ENCODE measurements at regions not wholly inside any gene's neighbourhood (a gene's known extent, or its start where the extent isn't known, plus 50 kb on each side); places are given as distances from the start of the nearest gene placed in this dataset.

DNA sequence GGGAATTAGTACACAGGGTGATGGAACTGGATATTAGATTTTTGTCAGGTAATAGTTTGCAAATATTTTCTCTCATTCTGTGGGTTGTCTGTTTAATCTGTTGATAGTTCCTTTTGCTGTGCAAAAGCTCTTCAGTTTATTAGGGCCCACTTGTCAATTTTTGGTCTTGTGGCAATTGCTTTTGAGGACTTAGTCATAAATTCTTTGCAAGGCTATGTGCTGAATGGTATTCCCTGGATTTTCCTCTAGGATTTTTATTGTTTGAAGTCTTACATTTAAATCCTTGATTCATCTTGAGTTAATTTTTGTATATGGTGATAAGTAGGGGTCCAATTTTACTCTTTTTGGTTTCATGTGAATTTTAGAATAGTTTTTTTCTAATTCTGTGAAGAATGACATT is 111.3 kb downstream of the ARRDC4 start:
- no peak overlapping the region for H3K4me3 ChIP-seq (ENCODE audit: insufficient read depth, low read depth, low read length)
- H3K36me3 Mint-ChIP-seq (ENCODE audit: low read depth, unreplicated experiment): no peaks in the 10 kb centered on the region
- no peaks in the 10 kb centered on the region for H3K4me1 ChIP-seq (ENCODE audit: insufficient read depth, low read length)
- H3K36me3 ChIP-seq (ENCODE audit: insufficient read depth, low read length): no peaks in the 10 kb centered on the region
- TF ChIP-seq, protein P1, sequence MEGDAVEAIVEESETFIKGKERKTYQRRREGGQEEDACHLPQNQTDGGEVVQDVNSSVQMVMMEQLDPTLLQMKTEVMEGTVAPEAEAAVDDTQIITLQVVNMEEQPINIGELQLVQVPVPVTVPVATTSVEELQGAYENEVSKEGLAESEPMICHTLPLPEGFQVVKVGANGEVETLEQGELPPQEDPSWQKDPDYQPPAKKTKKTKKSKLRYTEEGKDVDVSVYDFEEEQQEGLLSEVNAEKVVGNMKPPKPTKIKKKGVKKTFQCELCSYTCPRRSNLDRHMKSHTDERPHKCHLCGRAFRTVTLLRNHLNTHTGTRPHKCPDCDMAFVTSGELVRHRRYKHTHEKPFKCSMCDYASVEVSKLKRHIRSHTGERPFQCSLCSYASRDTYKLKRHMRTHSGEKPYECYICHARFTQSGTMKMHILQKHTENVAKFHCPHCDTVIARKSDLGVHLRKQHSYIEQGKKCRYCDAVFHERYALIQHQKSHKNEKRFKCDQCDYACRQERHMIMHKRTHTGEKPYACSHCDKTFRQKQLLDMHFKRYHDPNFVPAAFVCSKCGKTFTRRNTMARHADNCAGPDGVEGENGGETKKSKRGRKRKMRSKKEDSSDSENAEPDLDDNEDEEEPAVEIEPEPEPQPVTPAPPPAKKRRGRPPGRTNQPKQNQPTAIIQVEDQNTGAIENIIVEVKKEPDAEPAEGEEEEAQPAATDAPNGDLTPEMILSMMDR (IDR thresholded peaks at IDR 0.05; ENCODE audit: insufficient read depth, low read depth, low read length): no peak
- no peak for TF ChIP-seq EZH2 (IDR thresholded peaks at IDR 0.05; ENCODE audit: insufficient read depth, low read length)
- no peak overlapping the region for H2AFZ ChIP-seq (ENCODE audit: low read depth, low read length)
- H3K4me1 Mint-ChIP-seq (ENCODE audit: low read depth, unreplicated experiment): peaks cover 56% of the 10 kb centered on the region
- H3K27ac Mint-ChIP-seq (ENCODE audit: unreplicated experiment): peak overlapping the region; percentile 82
- no peaks in the 10 kb centered on the region for H3K79me2 ChIP-seq (ENCODE audit: insufficient read depth, low read length)
- H3K27me3 Mint-ChIP-seq (ENCODE audit: low read depth, unreplicated experiment): no peaks in the 10 kb centered on the region
- H3K4me3 Mint-ChIP-seq (ENCODE audit: unreplicated experiment): no peak overlapping the region
- no peak for DNase-seq (ENCODE audit: low read depth)
- H3K9me3 Mint-ChIP-seq (ENCODE audit: unreplicated experiment): no peaks in the 10 kb centered on the region
- no peak for FAIRE-seq
- no peaks in the 10 kb centered on the region for H4K20me1 ChIP-seq (ENCODE audit: insufficient read depth, low read length)
- no peak overlapping the region for H3K27ac ChIP-seq (ENCODE audit: low read depth, low read length)
- no peak overlapping the region for H3K9ac ChIP-seq (ENCODE audit: low read length)
- H3K27me3 ChIP-seq (ENCODE audit: insufficient read depth, low read length): no peaks in the 10 kb centered on the region
- H3K4me2 ChIP-seq (ENCODE audit: low read length): no peak overlapping the region
- H3K9me3 ChIP-seq (ENCODE audit: insufficient read depth, low read depth, low read length): no peaks in the 10 kb centered on the region

GRCh38 chr15:98075441-98075840 is 114.9 kb downstream of the ARRDC4 start:
- no peak overlapping the region for H2AFZ ChIP-seq (ENCODE audit: low read depth, low read length)
- peaks cover 39% of the 10 kb centered on the region for H3K4me1 Mint-ChIP-seq (ENCODE audit: low read depth, unreplicated experiment)
- no peak for FAIRE-seq

More at GRCh38 chr15:98075441-98075840, 114.9 kb downstream of the ARRDC4 start:
- Mint-ChIP-seq H3K9me3 (ENCODE audit: unreplicated experiment) (no peaks in the 10 kb centered on the region), H3K27ac (ENCODE audit: unreplicated experiment) (peak overlapping the region; percentile 99), H3K36me3 (ENCODE audit: low read depth, unreplicated experiment) (no peaks in the 10 kb centered on the region), H3K27me3 (ENCODE audit: low read depth, unreplicated experiment) (no peaks in the 10 kb centered on the region), H3K4me3 (ENCODE audit: unreplicated experiment) (no peak overlapping the region)
- no peak for DNase-seq (ENCODE audit: low read depth)
- Histone ChIP-seq H3K9ac (ENCODE audit: low read length) (no peak overlapping the region), H3K79me2 (ENCODE audit: insufficient read depth, low read length) (no peaks in the 10 kb centered on the region), H3K4me2 (ENCODE audit: low read length) (no peak overlapping the region), H3K9me3 (ENCODE audit: insufficient read depth, low read depth, low read length) (no peaks in the 10 kb centered on the region), H3K4me3 (ENCODE audit: insufficient read depth, low read depth, low read length) (no peak overlapping the region), H3K27ac (ENCODE audit: low read depth, low read length) (no peak overlapping the region), H3K27me3 (ENCODE audit: insufficient read depth, low read length) (no peaks in the 10 kb centered on the region), H3K36me3 (ENCODE audit: insufficient read depth, low read length) (no peaks in the 10 kb centered on the region), H4K20me1 (ENCODE audit: insufficient read depth, low read length) (no peaks in the 10 kb centered on the region), H3K4me1 (ENCODE audit: insufficient read depth, low read length) (no peaks in the 10 kb centered on the region)
- TF ChIP-seq EZH2 (IDR thresholded peaks at IDR 0.05; ENCODE audit: insufficient read depth, low read length): no peak
- TF ChIP-seq, protein P1 (IDR thresholded peaks at IDR 0.05; ENCODE audit: insufficient read depth, low read depth, low read length): no peak
